Lower lobe of right lung (tissue), 2 donors: ENCODE measurements at regions not wholly inside any gene's neighbourhood (a gene's known extent, or its start where the extent isn't known, plus 50 kb on each side); places are given as distances from the start of the nearest gene placed in this dataset.

Experiments used
- ATAC-seq, 2 donors: fragments of 200-7000 bp; cut with Tn5 transposase; one replicate each; pipeline ENCODE4 v1.9.1; 2020 to 2022; ENCODE audit warnings: mild to moderate bottlenecking in 2 of 2, moderate library complexity in 2 of 2
- DNase-seq: peaks from one replicate; pipeline ENCODE4 v3.0.0-alpha.2; 2020
- H3K27ac ChIP-seq: fragments of 200-600 bp; one replicate; pipeline ENCODE4 v1.8.0; 2022
- H3K27me3 ChIP-seq: fragments of 200-600 bp; one replicate; pipeline ENCODE4 v1.8.0; 2022; ENCODE audit warnings: low read depth
- H3K36me3 ChIP-seq: fragments of 200-600 bp; one replicate; pipeline ENCODE4 v1.8.0; 2022; ENCODE audit warnings: mild to moderate bottlenecking
- H3K4me1 ChIP-seq: fragments of 200-600 bp; one replicate; pipeline ENCODE4 v1.8.0; 2022
- H3K4me3 ChIP-seq: fragments of 200-600 bp; one replicate; pipeline ENCODE4 v1.8.0; 2022; ENCODE audit warnings: mild to moderate bottlenecking
- H3K9me3 ChIP-seq: fragments of 200-600 bp; one replicate; pipeline ENCODE4 v1.8.0; 2022
- intact Hi-C: fragments of 100-400 bp; cut with DNase I; formaldehyde crosslinking; loops from one replicate; pipeline ENCODE4 v1.11.0; 2022
- TF ChIP-seq, protein P1 (sequence below): fragments of 200-600 bp; IDR thresholded peaks from one replicate; pipeline ENCODE4 v1.8.0; 2022; ENCODE audit warnings: antibody characterized with exemption, mild to moderate bottlenecking
- donor health status: DM: no; HTN: yes; CAD: no; lungs with severe emphysema.

DNA sequence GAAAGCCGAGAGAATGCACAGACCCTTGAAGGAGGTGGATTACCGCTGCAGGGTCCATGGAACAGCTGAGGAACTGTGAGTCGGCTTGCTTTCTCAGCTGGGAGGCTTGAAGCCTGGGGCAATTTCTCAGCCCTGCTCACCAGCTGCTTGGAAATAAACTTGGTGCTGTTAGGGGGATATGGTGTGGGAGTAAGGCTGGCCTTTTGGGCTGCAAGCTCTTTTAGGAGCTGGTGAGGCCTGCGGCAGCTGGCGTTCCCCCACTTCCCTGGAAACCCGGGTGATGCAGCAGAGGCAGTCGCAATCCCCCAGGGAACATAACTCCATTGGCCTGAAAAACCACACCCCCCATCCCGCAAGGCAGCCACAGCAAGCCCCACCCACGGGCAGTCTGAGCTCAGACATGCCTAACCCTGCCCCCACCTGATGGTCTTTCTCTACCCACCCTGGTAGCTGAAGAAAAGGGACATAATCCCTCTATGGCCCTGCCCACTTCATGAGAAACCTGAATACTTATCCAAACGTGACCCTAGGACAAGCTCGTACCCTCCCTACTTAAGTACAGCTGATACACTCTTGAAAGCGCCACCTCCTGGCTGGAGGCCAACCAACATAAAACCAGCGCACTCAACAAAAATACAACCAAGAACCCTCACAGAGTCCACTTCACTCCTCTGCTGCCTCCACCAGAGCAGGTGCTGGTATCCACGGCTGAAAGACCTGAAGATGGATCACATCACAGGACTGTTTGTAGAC lies 1995.8 kb downstream of the NCAM2 start:
- no peaks in the 10 kb centered on the region for H3K9me3 ChIP-seq
- ATAC-seq: no peak

DNA sequence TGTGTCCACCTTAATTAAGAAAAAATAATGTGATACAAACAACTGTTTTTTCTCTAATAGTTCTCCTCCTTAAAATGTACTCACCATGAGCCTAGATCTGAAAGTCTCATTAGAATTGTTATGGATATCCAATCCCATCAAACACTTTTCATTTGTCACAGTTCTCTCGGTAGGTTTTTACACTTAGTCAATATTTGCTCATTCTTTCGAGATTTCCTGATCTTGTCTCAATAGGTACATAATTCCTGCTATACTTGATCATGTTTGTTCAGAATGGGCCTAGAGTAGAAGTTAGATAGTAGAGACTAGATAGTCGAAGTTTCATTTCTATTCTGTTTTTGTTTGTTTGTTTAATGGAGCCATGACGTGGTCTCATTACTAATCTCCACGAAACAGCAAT lies 2005.7 kb downstream of the NCAM2 start:
- H3K9me3 ChIP-seq: peaks cover 3% of the 10 kb centered on the region
- H3K4me1 ChIP-seq: no peaks in the 10 kb centered on the region
- intact Hi-C loops: no loop called here
- no peak overlapping the region for H3K27ac ChIP-seq
- H3K36me3 ChIP-seq: no peaks in the 10 kb centered on the region
- no peaks in the 10 kb centered on the region for H3K27me3 ChIP-seq
- DNase-seq: no peak
- ATAC-seq: no peak
- H3K4me3 ChIP-seq: no peak overlapping the region
- TF ChIP-seq, protein P1, sequence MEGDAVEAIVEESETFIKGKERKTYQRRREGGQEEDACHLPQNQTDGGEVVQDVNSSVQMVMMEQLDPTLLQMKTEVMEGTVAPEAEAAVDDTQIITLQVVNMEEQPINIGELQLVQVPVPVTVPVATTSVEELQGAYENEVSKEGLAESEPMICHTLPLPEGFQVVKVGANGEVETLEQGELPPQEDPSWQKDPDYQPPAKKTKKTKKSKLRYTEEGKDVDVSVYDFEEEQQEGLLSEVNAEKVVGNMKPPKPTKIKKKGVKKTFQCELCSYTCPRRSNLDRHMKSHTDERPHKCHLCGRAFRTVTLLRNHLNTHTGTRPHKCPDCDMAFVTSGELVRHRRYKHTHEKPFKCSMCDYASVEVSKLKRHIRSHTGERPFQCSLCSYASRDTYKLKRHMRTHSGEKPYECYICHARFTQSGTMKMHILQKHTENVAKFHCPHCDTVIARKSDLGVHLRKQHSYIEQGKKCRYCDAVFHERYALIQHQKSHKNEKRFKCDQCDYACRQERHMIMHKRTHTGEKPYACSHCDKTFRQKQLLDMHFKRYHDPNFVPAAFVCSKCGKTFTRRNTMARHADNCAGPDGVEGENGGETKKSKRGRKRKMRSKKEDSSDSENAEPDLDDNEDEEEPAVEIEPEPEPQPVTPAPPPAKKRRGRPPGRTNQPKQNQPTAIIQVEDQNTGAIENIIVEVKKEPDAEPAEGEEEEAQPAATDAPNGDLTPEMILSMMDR: no peak

More for the DNA sequence above, 1995.8 kb downstream of the NCAM2 start:
- DNase-seq: no peak
- no peaks in the 10 kb centered on the region for H3K27me3 ChIP-seq
- TF ChIP-seq, protein P1: no peak
- H3K4me3 ChIP-seq: no peak overlapping the region
- no peak overlapping the region for H3K27ac ChIP-seq
- H3K36me3 ChIP-seq: no peaks in the 10 kb centered on the region
- intact Hi-C loops: no loop called here
- H3K4me1 ChIP-seq: no peaks in the 10 kb centered on the region

DNA sequence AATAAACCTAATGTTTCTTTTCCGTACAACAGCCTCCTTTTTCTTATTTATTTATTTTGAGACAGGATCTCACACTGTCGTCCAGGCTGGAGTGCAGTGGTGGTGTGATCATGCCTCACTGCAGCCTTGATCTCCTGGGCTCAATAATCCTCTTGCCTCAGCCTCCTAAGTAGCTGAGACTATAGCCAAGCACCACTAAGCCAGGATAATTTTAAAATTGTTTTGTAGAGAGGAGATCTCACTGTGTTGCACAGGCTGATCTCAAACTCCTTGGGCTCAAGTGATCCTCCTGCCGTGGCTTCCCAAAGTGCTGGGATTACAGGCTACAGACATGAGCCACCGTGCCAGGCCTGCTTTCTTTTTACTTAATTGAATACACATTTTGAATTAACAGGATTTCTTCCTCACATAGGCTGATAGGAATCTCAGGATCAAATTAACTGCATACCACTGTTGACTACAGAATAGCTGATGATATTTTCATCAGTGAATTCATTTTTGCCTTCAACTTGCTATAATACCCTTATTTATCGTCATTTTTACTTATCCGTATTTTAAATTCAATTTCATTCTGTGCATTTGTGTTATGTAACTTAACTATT lies 2010.5 kb downstream of the NCAM2 start:
- intact Hi-C loops: no loop called here
- H3K27me3 ChIP-seq: no peaks in the 10 kb centered on the region

DNA sequence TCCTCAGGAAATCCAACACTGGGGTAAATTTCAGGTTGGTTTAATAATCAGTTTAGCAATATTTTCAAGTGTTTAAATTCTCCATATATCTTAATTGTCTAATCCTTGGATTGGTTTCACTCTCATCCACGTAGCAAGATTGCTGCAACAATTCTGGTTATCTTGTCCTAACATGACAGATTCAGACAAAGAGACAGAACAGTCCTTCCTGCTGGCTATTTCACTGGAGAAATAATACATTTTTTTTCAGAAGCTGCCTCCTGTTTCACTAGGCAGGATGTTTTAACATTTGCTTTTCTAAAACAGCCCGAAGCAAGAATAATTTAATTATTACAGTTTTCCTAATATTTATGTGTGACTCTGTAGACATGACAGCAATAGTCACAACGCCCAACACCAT lies 2011.2 kb downstream of the NCAM2 start:
- no peaks in the 10 kb centered on the region for H3K4me1 ChIP-seq
- TF ChIP-seq, protein P1: no peak
- no peak for ATAC-seq

More for the DNA sequence above, 2010.5 kb downstream of the NCAM2 start:
- Histone ChIP-seq H3K4me1 (no peaks in the 10 kb centered on the region), H3K4me3 (no peak overlapping the region), H3K27ac (no peak overlapping the region), H3K9me3 (peaks cover 3% of the 10 kb centered on the region), H3K36me3 (no peaks in the 10 kb centered on the region)
- DNase-seq (no peak), ATAC-seq (no peak)
- TF ChIP-seq, protein P1: no peak

DNA sequence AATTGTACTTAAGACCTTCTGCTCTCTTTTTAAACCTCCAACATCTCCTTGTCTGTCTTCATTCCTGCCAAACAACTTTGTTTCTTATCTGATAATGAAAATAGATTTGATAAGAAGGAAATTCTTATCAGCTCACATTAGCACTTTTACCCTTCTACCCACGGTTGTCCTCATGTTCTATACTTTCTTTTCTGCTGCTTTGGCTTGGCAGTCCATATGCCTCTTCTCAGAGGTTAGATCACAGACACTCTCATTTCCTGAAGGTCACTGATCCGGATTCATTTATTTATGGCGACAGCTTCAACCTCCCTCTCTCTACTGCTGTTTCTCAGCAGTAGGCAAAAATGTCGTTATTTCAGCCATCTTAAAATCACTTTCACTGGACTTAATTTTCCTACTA lies 2015.8 kb downstream of the NCAM2 start:
- Histone ChIP-seq H3K36me3 (no peaks in the 10 kb centered on the region), H3K4me3 (no peak overlapping the region), H3K9me3 (no peaks in the 10 kb centered on the region), H3K27ac (no peak overlapping the region), H3K27me3 (no peaks in the 10 kb centered on the region), H3K4me1 (no peaks in the 10 kb centered on the region)
- intact Hi-C loops: no loop called here
- no peak for DNase-seq
- no peak for ATAC-seq
- TF ChIP-seq, protein P1: no peak

More for the DNA sequence above, 2011.2 kb downstream of the NCAM2 start:
- no peak overlapping the region for H3K4me3 ChIP-seq
- H3K27ac ChIP-seq: no peak overlapping the region
- DNase-seq: no peak
- no peaks in the 10 kb centered on the region for H3K36me3 ChIP-seq
- H3K27me3 ChIP-seq: no peaks in the 10 kb centered on the region
- H3K9me3 ChIP-seq: peaks cover 3% of the 10 kb centered on the region
- intact Hi-C loops: no loop called here
